K562 (cell line): ENCODE measurements at regions not wholly inside any gene's neighbourhood (a gene's known extent, or its start where the extent isn't known, plus 50 kb on each side); places are given as distances from the start of the nearest gene placed in this dataset.

ENCODE experiments used
- ATAC-seq: fragments of 200-7000 bp; cut with Tn5 transposase; 3 replicates; pipeline ENCODE4 v1.9.1; 2020; ENCODE audit warnings: moderate library complexity
- BruUV-seq: library from RNA; stranded (reverse); fragments of 400-500 nt; replicated peaks from 2 replicates; lab custom pipeline; 2021; lab: Mats Ljungman, UMichigan
- CTCF ChIA-PET: fragments of 300-600 bp; formaldehyde crosslinking; extraction: SDS; loops from one replicate; lab custom pipeline; 2021; ENCODE audit warnings: low intra/inter-chr PET ratio; lab: Yijun Ruan, JAX
- POLR2A ChIA-PET: fragments of 300-600, 350-650 bp; sonication (Branson Sonifier 250); formaldehyde crosslinking; extraction: SDS; loops from one replicate; lab custom pipeline; 2021; ENCODE audit warnings: antibody characterized with exemption, inconsistent platforms; lab: Yijun Ruan, JAX
- DNase-seq, 4 experiments: peaks; one replicate each; pipeline versions ENCODE4 v3.0.0 to v3.0.0-alpha.2; 2011 to 2018; ENCODE audit warnings: low spot score in 3 of 4, mixed read lengths in 3 of 4; ENCODE audit errors: extremely low read depth in 1 of 4
- FAIRE-seq: peaks from 2 replicates; lab custom pipeline; 2011; peaks lifted over from hg19 to GRCh38; lab: Jason Lieb, UNC
- H2AFZ ChIP-seq: 2 replicates; pipeline ENCODE4 v1.6.0; 2011; ENCODE audit warnings: low read depth, low read length, control low read depth, inconsistent platforms
- H3K27ac ChIP-seq: fragments of 200-600 bp; 3 replicates; pipeline ENCODE4 v1.8.0; 2011; ENCODE audit warnings: low read depth, mild to moderate bottlenecking, control low read depth, inconsistent platforms, low read length, moderate library complexity, mixed read lengths; ENCODE audit errors: extremely low read depth
- H3K27me3 ChIP-seq, 2 experiments: fragments of 300-600 bp in 1 of 2; 2 replicates in 1 of 2; 3 replicates in 1 of 2; pipeline versions ENCODE4 v1.6.0 to v1.8.0; 2011; ENCODE audit warnings: inconsistent platforms in 2 of 2, low read length in 2 of 2, mild to moderate bottlenecking in 1 of 2, mixed read lengths in 1 of 2, moderate library complexity in 1 of 2; ENCODE audit not compliant: control insufficient read depth in 2 of 2, insufficient read depth in 2 of 2
- H3K36me3 ChIP-seq: fragments of 300-600 bp; 3 replicates; pipeline ENCODE4 v1.8.0; 2011; ENCODE audit warnings: mild to moderate bottlenecking, low read length, inconsistent platforms; ENCODE audit not compliant: control insufficient read depth, insufficient read depth
- H3K4me1 ChIP-seq, 2 experiments: fragments of 200-600 bp in 1 of 2; replicated peaks in 1 of 2; 2 replicates in 1 of 2; 3 replicates in 1 of 2; pipeline versions ENCODE4 v1.5.1 to v1.8.0; 2011; ENCODE audit warnings: inconsistent platforms in 2 of 2, low read length in 2 of 2, mild to moderate bottlenecking in 1 of 2, mixed read lengths in 1 of 2, moderate library complexity in 1 of 2; ENCODE audit not compliant: control insufficient read depth in 2 of 2, insufficient read depth in 2 of 2
- H3K4me2 ChIP-seq: 2 replicates; pipeline ENCODE4 v1.6.1; 2011; ENCODE audit warnings: low read length, control low read depth, inconsistent platforms, mixed read lengths; ENCODE audit not compliant: insufficient read depth
- H3K4me3 ChIP-seq: fragments of 200-600 bp; sonication (generic), shearing (Covaris generic); 2 replicates; pipeline ENCODE4 v1.5.1; 2016; ENCODE audit warnings: control low read depth, inconsistent platforms
- H3K79me2 ChIP-seq: fragments of 200-600 bp; 3 replicates; pipeline ENCODE4 v1.8.0; 2011; ENCODE audit warnings: low read length, inconsistent platforms; ENCODE audit not compliant: control insufficient read depth, insufficient read depth
- H3K9ac ChIP-seq, 2 experiments: 2 replicates each; pipeline versions ENCODE4 v1.6.0 to v1.6.1; 2011; ENCODE audit warnings: low read depth in 2 of 2, low read length in 2 of 2, control low read depth in 1 of 2, inconsistent platforms in 1 of 2, mild to moderate bottlenecking in 1 of 2, mixed read lengths in 1 of 2; ENCODE audit not compliant: insufficient read depth in 1 of 2
- H3K9me1 ChIP-seq: one replicate; pipeline ENCODE4 v1.6.0; 2011; ENCODE audit warnings: inconsistent platforms, mild to moderate bottlenecking, low read length, moderate library complexity; ENCODE audit not compliant: control insufficient read depth, insufficient read depth
- H3K9me3 ChIP-seq: replicated peaks from 2 replicates; pipeline ENCODE4 v1.5.1; 2011; ENCODE audit warnings: low read depth, low read length, inconsistent platforms; ENCODE audit not compliant: control insufficient read depth, insufficient read depth
- H4K20me1 ChIP-seq: replicated peaks from 2 replicates; pipeline ENCODE4 v1.6.1; 2011; ENCODE audit warnings: low read length, inconsistent platforms, mixed read lengths; ENCODE audit not compliant: control insufficient read depth, insufficient read depth
- ELK3 ChIP-seq: fragments of 450-650 bp; formaldehyde crosslinking; IDR thresholded peaks from 2 replicates; pipeline ENCODE4 v1.4.0; 2020; ENCODE audit warnings: mild to moderate bottlenecking
- MAFG ChIP-seq: fragments of 450-650 bp; conservative IDR thresholded peaks from 2 replicates; pipeline ENCODE4 v1.6.1; 2016; ENCODE audit warnings: missing genetic modification characterization, missing compliant biosample characterization
- SIN3B ChIP-seq: fragments of 450-650 bp; IDR thresholded peaks from 2 replicates; pipeline ENCODE4 v1.6.1; 2017; ENCODE audit warnings: low read depth, mild to moderate bottlenecking, moderate library complexity
- ZNF165 ChIP-seq: fragments of 250-450 bp; sonication (Bioruptor Pico); IDR thresholded peaks from 2 replicates; pipeline ENCODE4 v1.4.0; 2020; ENCODE audit warnings: borderline replicate concordance
- ZNF444 ChIP-seq: fragments of 250-450 bp; sonication (Bioruptor Pico); IDR thresholded peaks from 2 replicates; pipeline ENCODE4 v1.4.0; 2020; ENCODE audit warnings: mild to moderate bottlenecking, moderate library complexity
- WGBS: fragments of 100-300 bp; shearing (Covaris generic); methylation state at CpG from one replicate; pipeline ENCODE4 v1.1.6; 2016; ENCODE audit warnings: low coverage, mixed read lengths; ENCODE audit not compliant: insufficient coverage; ENCODE audit errors: missing lambda C conversion rate; 5-methylcytosine and 5-hydroxymethylcytosine counted together
- in situ Hi-C: fragments of 300-500 bp; cut with MboI; formaldehyde crosslinking; loops from 4 replicates; pipeline ENCODE4 v1.15.0; 2018; ENCODE audit warnings: inconsistent platforms, mixed read lengths
- intact Hi-C: fragments of 100-400 bp; cut with micrococcal nuclease; formaldehyde crosslinking; loops from 2 replicates; pipeline ENCODE4 v1.14.2; 2022

GRCh38 chr6:76866091-76866915 is 597.0 kb downstream of the HTR1B start:
- ChIA-PET POLR2A (no interaction called here), CTCF (no interaction called here)
- intact Hi-C loops, result loop anchor here (10.0 kb wide), 1 partner anchor 932 kb away; no protein-coding TSS in a partner anchor
- TF ChIP-seq MAFG (tag), result no peak
- no peak for TF ChIP-seq ZNF444 (CRISPR knock-in tag)
- TF ChIP-seq SIN3B, result no peak
- no peak for TF ChIP-seq ZNF165 (CRISPR knock-in tag)
- TF ChIP-seq ELK3 (CRISPR knock-in tag), result no peak
- Histone ChIP-seq H3K36me3 (no peaks in the 10 kb centered on the region), H3K79me2 (no peaks in the 10 kb centered on the region), H3K9me1 (no peaks in the 10 kb centered on the region), H3K9ac (no peak overlapping the region), H4K20me1 (no peaks in the 10 kb centered on the region), H2AFZ (no peak overlapping the region), H3K4me2 (no peak overlapping the region), H3K9me3 (no peaks in the 10 kb centered on the region), H3K4me3 (no peak overlapping the region), H3K27ac (no peak overlapping the region), H3K27me3 (no peaks in the 10 kb centered on the region), H3K4me1 (no peaks in the 10 kb centered on the region)
- WGBS, result 0% methylated on average over 5 of the region's 5 CpGs
- FAIRE-seq, result no peak
- no peak for ATAC-seq
- no peak for DNase-seq
- in situ Hi-C loops, result no loop called here
- BruUV-seq, result no TSS peak
